HG03066 (cell line): ENCODE measurements at regions not wholly inside any gene's neighbourhood (a gene's known extent, or its start where the extent isn't known, plus 50 kb on each side); places are given as distances from the start of the nearest gene placed in this dataset.
"Not testable (repeated sequence)": the region's sequence is repeated elsewhere in the genome, so short reads cannot be mapped to it uniquely, and the experiment has no call there.

Experiments used
- ATAC-seq: cut with Tn5 transposase; IDR thresholded peaks from one replicate; pipeline ENCODE4 v1.9.1; 2021; ENCODE audit warnings: low read depth; ENCODE audit not compliant: unreplicated experiment

GRCh38 chr4:124426279-124426678 lies 286.3 kb downstream of the ANKRD50 start:
- no peak for ATAC-seq

GRCh38 chr4:124427095-124427767 lies 285.3 kb downstream of the ANKRD50 start:
- ATAC-seq, result no peak

- ATAC-seq, result no peak
Measured at GRCh38 chr4:124428648-124429047, 283.9 kb downstream of the ANKRD50 start.

GRCh38 chr4:124429746-124430250 lies 282.7 kb downstream of the ANKRD50 start:
- no peak for ATAC-seq

GRCh38 chr4:124431653-124432192 lies 280.8 kb downstream of the ANKRD50 start:
- no peak for ATAC-seq

- no peak for ATAC-seq
Measured at GRCh38 chr4:124432500-124432899, 280.0 kb downstream of the ANKRD50 start.

GRCh38 chr4:124433044-124433443 lies 279.5 kb downstream of the ANKRD50 start:
- no peak for ATAC-seq

- no peak for ATAC-seq
Measured at GRCh38 chr4:124433500-124433899, 279.0 kb downstream of the ANKRD50 start.

- no peak for ATAC-seq
Measured at GRCh38 chr4:124435274-124435950, 277.1 kb downstream of the ANKRD50 start.

GRCh38 chr4:124437853-124438495 lies 274.6 kb downstream of the ANKRD50 start:
- no peak for ATAC-seq

- no peak for ATAC-seq
Measured at GRCh38 chr4:124445071-124445470, 267.5 kb downstream of the ANKRD50 start.

GRCh38 chr4:124449881-124450280 lies 262.7 kb downstream of the ANKRD50 start:
- ATAC-seq, result no peak

- no peak for ATAC-seq
Measured at GRCh38 chr4:124450851-124451250, 261.7 kb downstream of the ANKRD50 start.

- no peak for ATAC-seq
Measured at GRCh38 chr4:124454772-124455270, 257.7 kb downstream of the ANKRD50 start.

- no peak for ATAC-seq
Measured at GRCh38 chr4:124455671-124456070, 256.9 kb downstream of the ANKRD50 start.

GRCh38 chr4:124459196-124459940 lies 253.2 kb downstream of the ANKRD50 start:
- no peak for ATAC-seq

GRCh38 chr4:124459941-124460310 lies 252.6 kb downstream of the ANKRD50 start:
- ATAC-seq, result no peak

- ATAC-seq, result not testable (repeated sequence)
Measured at GRCh38 chr4:124461592-124461991, 250.9 kb downstream of the ANKRD50 start.

GRCh38 chr4:124462954-124463828 lies 249.3 kb downstream of the ANKRD50 start:
- no peak for ATAC-seq
